NCI-H345 treated with DMSO at 0.1 percent for 48 hours (cell line): ENCODE measurements at regions not wholly inside any gene's neighbourhood (a gene's known extent, or its start where the extent isn't known, plus 50 kb on each side); places are given as distances from the start of the nearest gene placed in this dataset.

Source experiments
- DNase-seq: peaks from one replicate; lab custom pipeline; 2025; ENCODE audit not compliant: unreplicated experiment; lab: John Stamatoyannopoulos, UW

DNA sequence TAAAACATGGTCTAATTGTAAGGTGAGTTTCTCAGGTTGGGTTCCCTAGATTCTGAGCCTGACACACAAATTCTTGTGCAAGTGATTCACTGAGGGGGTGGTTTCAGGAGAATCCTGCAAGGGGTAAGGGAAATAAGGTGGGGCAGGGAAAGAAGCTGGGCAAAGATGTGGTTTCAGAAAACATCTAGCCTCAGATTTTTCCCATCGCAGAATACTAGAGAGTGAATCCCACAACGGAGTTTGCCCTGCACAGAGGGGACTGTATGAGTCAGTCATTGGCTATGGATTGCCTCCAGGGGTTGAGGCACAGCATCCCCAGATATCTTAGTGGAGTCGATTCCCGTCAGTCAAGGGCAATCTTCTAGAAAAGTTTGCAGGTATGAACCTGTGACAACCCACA is 65.2 kb downstream of the PRL start:
- no peak for DNase-seq

DNA sequence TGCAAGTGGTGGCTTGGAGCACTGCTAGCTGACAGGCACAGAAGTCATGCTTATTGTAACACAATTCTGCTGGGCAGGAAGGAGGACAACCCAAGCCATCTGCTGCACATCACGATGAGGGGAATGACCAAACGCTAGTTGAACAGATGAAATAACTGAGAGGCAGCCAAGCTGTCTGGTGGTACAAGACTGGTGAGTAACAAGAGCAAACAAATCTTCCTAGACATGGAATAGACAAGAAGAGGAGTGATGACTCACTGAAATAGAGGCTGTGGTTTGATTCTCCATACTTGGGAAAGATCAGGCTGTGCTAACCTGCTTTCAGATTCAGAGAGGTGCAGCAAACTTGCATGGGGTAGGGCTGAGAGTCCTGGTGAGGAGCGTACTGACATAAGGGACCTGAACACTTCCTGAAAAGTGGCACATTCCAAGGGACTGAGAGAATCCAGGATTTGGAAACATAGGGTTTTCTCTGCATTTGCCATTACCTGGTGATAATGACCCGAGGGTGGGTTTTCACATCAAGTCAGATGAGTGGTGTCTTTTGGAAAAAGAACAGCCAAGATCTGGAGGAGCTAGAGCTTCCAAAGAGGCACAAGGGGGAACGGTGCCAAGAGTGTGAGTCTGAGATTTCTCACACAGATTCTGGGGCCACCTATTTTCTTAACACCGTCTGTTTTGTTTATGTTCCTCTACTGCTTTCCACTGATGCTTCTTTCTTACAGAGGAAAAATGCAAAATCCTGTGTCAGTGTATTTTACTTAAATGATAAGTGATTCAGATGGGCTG is 60.0 kb downstream of the PRL start:
- DNase-seq = no peak
